ENCODE measurements at regions not wholly inside any gene's neighbourhood (a gene's known extent, or its start where the extent isn't known, plus 50 kb on each side); places are given as distances from the start of the nearest gene placed in this dataset.

DNA sequence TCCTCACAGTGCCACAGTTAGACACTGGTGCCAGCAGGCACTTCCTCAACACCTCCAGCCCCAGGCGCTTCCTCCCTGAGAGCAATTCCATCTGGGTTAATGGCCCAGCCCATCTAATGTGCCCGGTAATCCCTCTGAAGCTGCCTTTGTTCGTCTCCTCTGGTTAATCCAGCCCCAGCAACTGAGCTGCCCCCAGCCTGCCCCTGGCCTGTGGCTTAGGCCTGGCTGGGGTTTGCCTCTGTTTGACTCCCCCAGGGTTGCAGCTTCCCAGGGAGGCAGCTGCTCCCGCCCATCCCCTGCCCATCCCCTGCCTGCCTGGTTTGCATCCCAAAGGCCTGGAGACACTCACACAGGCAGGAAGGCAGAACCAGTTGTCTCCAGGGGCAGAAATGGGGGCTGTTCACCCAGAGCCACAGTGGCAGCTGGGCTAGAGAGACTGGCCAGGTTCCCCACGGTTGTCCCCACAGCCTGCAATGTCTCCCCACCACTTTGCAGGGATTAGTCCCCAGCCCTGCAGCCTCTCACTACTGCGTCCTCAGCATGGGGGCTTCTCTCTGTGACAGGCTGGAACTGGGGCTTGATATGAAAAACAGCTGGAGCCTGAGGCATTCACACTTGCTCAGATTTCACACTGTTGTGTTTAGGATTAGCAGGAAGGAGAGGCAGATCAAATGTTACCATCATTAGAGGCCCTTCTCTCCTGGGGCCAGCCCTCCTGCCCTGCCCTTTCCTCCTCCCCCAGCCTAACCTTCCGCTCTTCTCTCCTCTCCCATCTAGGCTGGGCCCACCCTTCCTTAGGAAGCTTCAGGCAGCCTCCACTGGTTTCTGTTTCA lies 120.2 kb downstream of the TLR5 start (continued):
- TF ChIP-seq ZNF521 (tag by site-specific recombination; IDR thresholded peaks at IDR 0.05), result no peak
- no peak for TF ChIP-seq ZNF184 (tag by site-specific recombination; IDR thresholded peaks at IDR 0.05)
- no peak for TF ChIP-seq ZNF48 (tag by site-specific recombination; IDR thresholded peaks at IDR 0.05)
- TF ChIP-seq ZNF654 (tag by site-specific recombination; IDR thresholded peaks at IDR 0.05; ENCODE audit: low read depth), result no peak
- TF ChIP-seq, protein P1, sequence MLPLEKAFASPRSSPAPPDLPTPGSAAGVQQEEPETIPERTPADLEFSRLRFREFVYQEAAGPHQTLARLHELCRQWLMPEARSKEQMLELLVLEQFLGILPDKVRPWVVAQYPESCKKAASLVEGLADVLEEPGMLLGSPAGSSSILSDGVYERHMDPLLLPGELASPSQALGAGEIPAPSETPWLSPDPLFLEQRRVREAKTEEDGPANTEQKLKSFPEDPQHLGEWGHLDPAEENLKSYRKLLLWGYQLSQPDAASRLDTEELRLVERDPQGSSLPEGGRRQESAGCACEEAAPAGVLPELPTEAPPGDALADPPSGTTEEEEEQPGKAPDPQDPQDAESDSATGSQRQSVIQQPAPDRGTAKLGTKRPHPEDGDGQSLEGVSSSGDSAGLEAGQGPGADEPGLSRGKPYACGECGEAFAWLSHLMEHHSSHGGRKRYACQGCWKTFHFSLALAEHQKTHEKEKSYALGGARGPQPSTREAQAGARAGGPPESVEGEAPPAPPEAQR (tag by site-specific recombination; IDR thresholded peaks at IDR 0.05), result no peak
- TF ChIP-seq ZNF548 (tag by site-specific recombination; IDR thresholded peaks at IDR 0.05), result no peak
- TF ChIP-seq ZNF175 (tag by site-specific recombination; IDR thresholded peaks at IDR 0.05), result no peak
- TF ChIP-seq ZNF132 (tag by site-specific recombination; IDR thresholded peaks at IDR 0.05; ENCODE audit: borderline replicate concordance), result no peak
- TF ChIP-seq ZNF324 (tag by site-specific recombination; IDR thresholded peaks at IDR 0.05), result no peak
- no peak for TF ChIP-seq ZNF768 (tag by site-specific recombination; IDR thresholded peaks at IDR 0.05)
- no peak for TF ChIP-seq MEIS1 (CRISPR knock-in tag; IDR thresholded peaks at IDR 0.05; ENCODE audit: borderline replicate concordance)
- TF ChIP-seq YY2 (tag by site-specific recombination; IDR thresholded peaks at IDR 0.05), result no peak
- TF ChIP-seq ZNF560 (tag by site-specific recombination; IDR thresholded peaks at IDR 0.05; ENCODE audit: borderline replicate concordance), result no peak
- peak; percentile 57 for TF ChIP-seq ZEB2 (tag by site-specific recombination; IDR thresholded peaks at IDR 0.05)
- TF ChIP-seq WT1 (tag by site-specific recombination; IDR thresholded peaks at IDR 0.05), result peak; percentile 98
- TF ChIP-seq, protein P2, sequence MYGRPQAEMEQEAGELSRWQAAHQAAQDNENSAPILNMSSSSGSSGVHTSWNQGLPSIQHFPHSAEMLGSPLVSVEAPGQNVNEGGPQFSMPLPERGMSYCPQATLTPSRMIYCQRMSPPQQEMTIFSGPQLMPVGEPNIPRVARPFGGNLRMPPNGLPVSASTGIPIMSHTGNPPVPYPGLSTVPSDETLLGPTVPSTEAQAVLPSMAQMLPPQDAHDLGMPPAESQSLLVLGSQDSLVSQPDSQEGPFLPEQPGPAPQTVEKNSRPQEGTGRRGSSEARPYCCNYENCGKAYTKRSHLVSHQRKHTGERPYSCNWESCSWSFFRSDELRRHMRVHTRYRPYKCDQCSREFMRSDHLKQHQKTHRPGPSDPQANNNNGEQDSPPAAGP (tag by site-specific recombination; IDR thresholded peaks at IDR 0.05), result peak; percentile 100
- no peak for TF ChIP-seq ZNF677 (tag by site-specific recombination; IDR thresholded peaks at IDR 0.05)
- no peak for TF ChIP-seq KLF16 (tag by site-specific recombination; IDR thresholded peaks at IDR 0.05)
- peak; percentile 100 for TF ChIP-seq ZIC2 (tag by site-specific recombination; IDR thresholded peaks at IDR 0.05)
- TF ChIP-seq, protein P3, sequence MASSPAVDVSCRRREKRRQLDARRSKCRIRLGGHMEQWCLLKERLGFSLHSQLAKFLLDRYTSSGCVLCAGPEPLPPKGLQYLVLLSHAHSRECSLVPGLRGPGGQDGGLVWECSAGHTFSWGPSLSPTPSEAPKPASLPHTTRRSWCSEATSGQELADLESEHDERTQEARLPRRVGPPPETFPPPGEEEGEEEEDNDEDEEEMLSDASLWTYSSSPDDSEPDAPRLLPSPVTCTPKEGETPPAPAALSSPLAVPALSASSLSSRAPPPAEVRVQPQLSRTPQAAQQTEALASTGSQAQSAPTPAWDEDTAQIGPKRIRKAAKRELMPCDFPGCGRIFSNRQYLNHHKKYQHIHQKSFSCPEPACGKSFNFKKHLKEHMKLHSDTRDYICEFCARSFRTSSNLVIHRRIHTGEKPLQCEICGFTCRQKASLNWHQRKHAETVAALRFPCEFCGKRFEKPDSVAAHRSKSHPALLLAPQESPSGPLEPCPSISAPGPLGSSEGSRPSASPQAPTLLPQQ (tag by site-specific recombination; IDR thresholded peaks at IDR 0.05), result peak; percentile 85
- TF ChIP-seq ZNF155 (tag by site-specific recombination; IDR thresholded peaks at IDR 0.05), result no peak
- TF ChIP-seq, protein P4, sequence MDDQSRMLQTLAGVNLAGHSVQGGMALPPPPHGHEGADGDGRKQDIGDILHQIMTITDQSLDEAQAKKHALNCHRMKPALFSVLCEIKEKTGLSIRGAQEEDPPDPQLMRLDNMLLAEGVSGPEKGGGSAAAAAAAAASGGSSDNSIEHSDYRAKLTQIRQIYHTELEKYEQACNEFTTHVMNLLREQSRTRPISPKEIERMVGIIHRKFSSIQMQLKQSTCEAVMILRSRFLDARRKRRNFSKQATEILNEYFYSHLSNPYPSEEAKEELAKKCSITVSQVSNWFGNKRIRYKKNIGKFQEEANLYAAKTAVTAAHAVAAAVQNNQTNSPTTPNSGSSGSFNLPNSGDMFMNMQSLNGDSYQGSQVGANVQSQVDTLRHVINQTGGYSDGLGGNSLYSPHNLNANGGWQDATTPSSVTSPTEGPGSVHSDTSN (CRISPR knock-in tag; IDR thresholded peaks at IDR 0.05), result no peak
- TF ChIP-seq, protein P5, sequence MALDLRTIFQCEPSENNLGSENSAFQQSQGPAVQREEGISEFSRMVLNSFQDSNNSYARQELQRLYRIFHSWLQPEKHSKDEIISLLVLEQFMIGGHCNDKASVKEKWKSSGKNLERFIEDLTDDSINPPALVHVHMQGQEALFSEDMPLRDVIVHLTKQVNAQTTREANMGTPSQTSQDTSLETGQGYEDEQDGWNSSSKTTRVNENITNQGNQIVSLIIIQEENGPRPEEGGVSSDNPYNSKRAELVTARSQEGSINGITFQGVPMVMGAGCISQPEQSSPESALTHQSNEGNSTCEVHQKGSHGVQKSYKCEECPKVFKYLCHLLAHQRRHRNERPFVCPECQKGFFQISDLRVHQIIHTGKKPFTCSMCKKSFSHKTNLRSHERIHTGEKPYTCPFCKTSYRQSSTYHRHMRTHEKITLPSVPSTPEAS (tag by site-specific recombination; IDR thresholded peaks at IDR 0.05), result no peak
- no peak for TF ChIP-seq ZNF600 (tag by site-specific recombination; IDR thresholded peaks at IDR 0.05)
- TF ChIP-seq ZNF843 (tag by site-specific recombination; IDR thresholded peaks at IDR 0.05), result peak; percentile 79
- TF ChIP-seq, protein P6, sequence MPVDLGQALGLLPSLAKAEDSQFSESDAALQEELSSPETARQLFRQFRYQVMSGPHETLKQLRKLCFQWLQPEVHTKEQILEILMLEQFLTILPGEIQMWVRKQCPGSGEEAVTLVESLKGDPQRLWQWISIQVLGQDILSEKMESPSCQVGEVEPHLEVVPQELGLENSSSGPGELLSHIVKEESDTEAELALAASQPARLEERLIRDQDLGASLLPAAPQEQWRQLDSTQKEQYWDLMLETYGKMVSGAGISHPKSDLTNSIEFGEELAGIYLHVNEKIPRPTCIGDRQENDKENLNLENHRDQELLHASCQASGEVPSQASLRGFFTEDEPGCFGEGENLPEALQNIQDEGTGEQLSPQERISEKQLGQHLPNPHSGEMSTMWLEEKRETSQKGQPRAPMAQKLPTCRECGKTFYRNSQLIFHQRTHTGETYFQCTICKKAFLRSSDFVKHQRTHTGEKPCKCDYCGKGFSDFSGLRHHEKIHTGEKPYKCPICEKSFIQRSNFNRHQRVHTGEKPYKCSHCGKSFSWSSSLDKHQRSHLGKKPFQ (tag by site-specific recombination; IDR thresholded peaks at IDR 0.05), result peak; percentile 95
- no peak for TF ChIP-seq ZNF571 (tag by site-specific recombination; IDR thresholded peaks at IDR 0.05)
- TF ChIP-seq ZNF37A (tag by site-specific recombination; IDR thresholded peaks at IDR 0.05), result no peak
- TF ChIP-seq ZNF658 (tag by site-specific recombination; IDR thresholded peaks at IDR 0.05), result no peak
- no peak for TF ChIP-seq ZNF664 (tag by site-specific recombination; IDR thresholded peaks at IDR 0.05)
- peak; percentile 86 for TF ChIP-seq ZNF423 (tag by site-specific recombination; IDR thresholded peaks at IDR 0.05)
- TF ChIP-seq ZBTB17 (tag by site-specific recombination; IDR thresholded peaks at IDR 0.05), result peak; percentile 41; the same call in 1 of the 2 replicates
- peak; percentile 87 for TF ChIP-seq OSR2 (tag by site-specific recombination; IDR thresholded peaks at IDR 0.05)
- TF ChIP-seq GLIS2 (tag by site-specific recombination; IDR thresholded peaks at IDR 0.05), result no peak
- no peak for TF ChIP-seq ZNF558 (tag by site-specific recombination; IDR thresholded peaks at IDR 0.05)
